HG03571 (cell line): ENCODE measurements at regions not wholly inside any gene's neighbourhood (a gene's known extent, or its start where the extent isn't known, plus 50 kb on each side); places are given as distances from the start of the nearest gene placed in this dataset.
"Not testable (repeated sequence)": the region's sequence is repeated elsewhere in the genome, so short reads cannot be mapped to it uniquely, and the experiment has no call there.

Experiments used
- ATAC-seq: cut with Tn5 transposase; IDR thresholded peaks from one replicate; pipeline ENCODE4 v1.9.1; 2021; ENCODE audit not compliant: unreplicated experiment

DNA sequence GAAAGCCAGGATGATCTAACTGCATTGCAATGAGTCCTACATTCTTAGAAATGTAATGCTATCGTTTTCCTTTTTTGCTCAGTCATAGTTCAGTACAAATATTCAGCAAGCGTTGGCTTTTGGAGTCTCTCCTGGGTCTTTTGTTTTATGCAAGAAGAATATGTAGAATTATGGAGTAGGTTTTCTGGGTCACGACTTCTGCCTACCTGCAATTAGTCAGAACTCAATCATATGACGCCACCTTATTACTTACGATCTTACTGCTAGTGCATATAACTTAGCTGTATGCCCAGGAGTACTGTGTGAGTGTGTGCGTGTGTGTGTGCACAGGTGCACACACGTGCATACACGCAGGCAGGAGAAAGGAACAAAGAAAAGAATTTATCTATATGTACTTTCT lies 640.2 kb downstream of the STK39 start:
- ATAC-seq = no peak

DNA sequence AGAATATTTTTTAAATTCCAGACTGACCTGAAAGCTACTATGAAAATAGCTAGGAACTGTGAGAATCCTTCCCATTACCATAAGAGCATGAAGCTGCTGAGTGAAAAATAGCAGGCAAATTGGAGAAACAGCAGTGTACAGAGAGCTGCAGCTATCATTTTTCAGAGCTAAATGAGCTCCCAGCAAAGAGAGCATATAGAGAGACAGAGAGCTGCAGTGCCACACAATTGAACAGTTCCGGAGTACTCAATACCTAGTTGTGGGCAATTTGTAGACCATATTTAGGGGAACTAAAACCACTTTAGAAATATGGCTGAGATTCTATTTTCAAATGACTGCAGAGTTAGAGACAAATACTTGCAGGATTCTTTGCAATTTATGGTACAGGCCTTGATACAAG lies 645.3 kb downstream of the STK39 start:
- ATAC-seq = no peak

DNA sequence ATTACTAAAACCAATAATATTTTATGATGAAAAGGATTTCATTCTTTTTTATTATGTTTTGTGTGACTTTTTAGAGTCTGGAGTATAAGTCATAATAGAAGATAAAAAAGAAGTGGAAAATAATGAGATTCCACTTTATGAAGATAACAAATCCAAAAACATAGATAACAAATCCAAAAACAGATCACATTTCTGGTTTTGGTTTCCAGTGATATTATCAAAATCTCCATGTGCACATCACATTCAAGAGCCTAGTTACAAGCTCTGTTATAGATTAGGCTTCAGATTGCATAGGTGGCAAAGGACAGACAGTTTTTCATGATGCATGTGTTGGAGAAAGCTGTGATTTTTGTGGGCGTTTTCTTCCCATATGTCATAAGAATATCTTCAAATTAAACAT lies 648.2 kb downstream of the STK39 start:
- ATAC-seq = no peak

DNA sequence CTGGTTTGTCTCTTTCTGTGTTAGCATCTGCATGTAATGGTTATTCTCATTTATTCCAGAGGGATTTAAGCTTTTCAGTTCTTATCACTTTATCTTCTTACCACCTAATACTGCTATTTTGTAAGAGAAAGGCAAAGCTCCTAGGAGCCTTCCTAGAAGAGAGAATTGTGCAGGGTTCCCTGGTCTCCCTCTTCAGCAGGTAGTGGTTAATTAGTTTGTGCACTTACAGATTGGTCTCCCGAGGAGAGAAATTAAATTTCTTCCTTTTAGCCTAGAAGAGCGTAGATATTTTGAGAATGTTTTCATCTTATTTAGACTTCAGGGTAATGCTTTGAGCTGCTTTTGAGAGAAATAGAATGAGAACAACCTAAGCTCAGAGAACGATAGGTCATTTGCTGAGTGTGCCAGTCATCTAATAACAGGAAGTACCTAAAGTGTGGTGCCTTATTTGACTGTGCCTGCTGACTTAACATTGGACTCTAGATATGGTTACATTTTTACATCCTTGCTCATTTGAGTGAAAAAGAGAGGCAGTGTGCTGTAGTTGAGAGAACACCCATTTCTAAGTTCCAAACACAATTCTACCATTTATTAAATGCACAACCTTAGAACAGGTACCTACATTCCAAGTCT lies 651.4 kb downstream of the STK39 start:
- no peak for ATAC-seq

DNA sequence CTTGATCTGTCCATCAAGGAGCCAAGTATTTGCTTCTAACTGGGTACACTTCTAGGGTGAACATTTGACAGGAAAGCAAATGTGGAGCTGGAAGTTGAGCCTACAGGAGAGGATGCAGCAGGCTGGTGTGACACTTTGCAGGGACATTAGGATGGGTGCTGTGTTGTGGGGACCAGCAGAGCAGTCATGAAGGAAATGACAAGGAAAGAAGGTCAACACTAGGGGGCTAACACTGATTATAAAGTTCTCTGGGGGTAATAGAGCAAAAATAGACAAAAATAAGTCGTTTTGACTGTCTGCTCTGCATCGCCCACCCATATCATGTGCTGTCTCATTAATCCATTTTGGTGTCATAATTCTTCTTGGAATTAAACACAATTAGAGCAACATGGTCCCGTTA lies 652.4 kb downstream of the STK39 start:
- no peak for ATAC-seq

DNA sequence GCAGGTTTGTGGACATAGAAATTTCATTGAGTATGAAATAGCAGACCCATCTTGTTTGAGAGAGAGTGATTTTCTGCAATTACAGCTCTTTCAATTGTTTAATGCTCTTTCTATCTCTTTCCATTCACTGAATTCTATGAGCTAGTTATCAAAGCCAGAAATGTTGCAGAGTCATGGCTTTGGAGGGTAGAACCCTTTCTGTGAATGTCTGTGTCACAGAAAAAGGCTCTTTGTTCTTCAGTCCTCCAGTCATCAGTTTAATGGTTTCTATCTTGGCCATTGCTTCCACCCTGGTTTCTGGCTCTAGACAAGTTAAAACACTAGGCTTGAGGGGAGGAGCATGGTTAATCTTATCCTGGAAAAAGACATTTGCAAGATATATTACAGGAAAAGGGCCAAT lies 655.0 kb downstream of the STK39 start:
- no peak for ATAC-seq

DNA sequence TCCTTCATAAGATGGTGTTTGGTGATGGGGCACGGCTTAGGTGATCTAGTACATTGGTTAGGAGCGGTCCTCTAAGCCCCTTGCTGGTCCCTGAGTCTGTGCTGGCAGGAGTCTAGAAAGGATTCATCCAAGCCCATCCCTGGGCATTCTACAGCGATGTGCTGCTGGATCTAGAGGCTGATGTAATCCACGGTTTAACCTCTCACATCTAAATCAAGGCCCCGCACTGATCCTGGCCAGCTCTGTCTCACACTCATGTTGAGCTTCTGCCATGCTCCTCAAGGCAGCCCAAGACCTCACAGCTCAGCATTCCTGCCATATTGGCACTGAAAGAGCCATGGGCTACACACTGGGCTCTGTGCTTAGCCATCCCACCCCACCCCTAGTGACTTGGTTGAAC lies 664.8 kb downstream of the STK39 start:
- ATAC-seq = no peak

DNA sequence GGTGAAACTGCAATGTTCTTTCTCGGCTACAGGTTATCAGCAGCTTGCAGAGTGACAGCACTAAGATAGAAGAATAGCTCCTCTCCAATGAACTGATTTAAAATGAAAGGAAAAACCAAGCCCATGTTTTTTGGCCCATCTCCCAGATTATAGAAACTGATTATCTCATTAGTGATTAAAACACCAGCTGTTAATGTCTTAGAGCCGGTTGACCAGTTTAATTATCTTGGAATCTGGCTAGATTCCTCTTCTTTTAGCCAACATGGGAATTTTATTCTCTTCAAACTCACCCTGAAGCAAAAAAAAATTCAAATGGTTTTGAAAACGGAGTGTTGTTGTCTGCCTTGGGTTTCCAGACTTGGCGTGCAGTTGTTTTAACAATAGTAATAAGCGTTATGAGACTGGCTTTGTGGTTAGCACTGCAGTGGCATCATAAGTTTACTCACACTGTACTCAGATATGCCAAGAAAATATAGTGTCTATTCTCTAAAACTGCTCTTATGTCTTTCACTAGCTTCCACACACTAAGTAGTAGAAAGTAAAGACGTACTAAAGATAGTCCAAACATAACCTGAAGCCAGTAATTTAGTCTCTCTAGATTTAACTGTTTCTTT lies 665.3 kb downstream of the STK39 start:
- ATAC-seq = no peak

DNA sequence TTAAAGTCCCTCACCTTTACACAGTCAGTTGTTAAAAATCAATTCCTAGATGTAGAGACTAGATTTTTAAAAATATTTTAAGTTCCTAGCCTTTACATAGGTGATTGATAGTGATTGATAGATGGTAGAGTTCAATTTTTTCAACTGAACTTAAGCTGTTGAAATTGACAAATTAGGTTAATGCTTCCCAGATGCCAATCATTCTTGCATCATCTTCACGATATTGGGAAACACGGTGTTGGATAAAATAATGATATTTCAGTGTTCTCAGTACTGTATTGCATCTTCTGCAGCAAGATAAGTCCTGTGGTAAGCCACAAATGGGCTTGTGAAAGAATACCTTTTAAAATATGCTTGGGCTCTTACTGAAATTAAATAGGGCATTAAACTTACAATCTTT lies 667.6 kb downstream of the STK39 start:
- ATAC-seq = no peak

- ATAC-seq = no peak
These were observed 672.1 kb downstream of the STK39 start for GRCh38 chr2:167575276-167575675.

GRCh38 chr2:167572883-167573619 lies 674.3 kb downstream of the STK39 start:
- ATAC-seq = no peak

- ATAC-seq = no peak
These were observed 677.0 kb downstream of the STK39 start for GRCh38 chr2:167570370-167570769.

DNA sequence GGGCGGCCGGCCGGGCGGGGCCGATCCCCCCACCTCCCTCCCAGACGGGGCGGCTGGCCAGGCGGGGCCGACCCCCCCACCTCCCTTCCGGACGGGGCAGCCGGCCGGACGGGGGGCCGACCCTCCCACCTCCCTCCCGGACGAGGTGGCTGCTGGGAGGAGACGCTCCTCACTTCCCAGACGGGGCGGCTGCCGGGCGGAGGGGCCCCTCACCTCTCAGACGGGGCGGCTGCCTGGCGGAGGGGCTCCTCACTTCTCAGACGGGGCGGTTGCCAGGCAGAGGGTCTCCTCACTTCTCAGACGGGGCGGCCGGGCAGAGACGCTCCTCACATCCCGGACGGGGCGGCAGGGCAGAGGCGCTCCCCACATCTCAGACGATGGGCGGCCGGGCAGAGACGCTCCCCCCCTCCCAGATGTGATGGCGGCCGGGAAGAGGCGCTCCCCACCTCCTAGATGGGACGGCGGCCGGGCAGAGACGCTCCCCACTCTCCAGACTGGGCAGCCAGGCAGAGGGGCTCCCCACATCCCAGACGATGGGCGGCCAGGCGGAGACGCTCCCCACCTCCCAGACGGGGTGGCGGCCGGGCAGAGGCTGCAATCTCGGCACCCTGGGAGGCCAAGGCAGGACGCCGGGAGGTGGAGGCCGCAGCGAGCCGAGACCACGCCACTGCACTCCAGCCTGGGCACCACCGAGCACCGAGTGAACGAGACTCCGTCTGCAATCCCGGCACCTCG lies 675.8 kb downstream of the XIRP2 start:
- ATAC-seq = not testable (repeated sequence)

DNA sequence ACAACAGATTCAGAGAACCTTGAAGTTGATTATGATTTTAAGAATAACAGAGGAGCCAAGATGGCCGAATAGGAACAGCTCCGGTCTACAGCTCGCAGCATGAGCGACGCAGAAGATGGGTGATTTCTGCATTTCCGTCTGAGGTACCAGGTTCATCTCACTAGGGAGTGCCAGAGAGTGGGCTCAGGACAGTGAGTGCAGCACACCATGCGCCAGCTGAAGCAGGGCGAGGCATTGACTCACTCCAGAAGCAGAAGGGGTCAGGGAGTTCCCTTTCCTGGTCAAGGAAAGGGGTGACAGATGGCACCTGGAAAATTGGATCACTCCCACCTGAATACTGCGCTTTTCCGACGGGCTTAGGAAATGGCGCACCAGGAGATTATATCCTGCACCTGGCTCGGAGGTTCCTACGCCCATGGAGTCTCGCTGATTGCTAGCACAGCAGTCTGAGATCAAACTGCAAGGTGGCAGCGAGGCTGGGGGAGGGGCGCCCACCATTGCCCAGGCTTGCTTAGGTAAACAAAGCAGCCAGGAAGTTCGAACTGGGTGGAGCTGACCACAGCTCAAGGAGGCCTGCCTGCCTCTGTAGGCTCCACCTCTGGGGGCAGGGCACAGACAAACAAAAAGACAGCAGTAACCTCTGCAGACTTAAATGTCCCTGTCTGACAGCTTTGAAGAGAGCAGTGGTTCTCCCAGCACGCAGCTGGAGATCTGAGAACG lies 670.2 kb downstream of the XIRP2 start:
- ATAC-seq = not testable (repeated sequence)

GRCh38 chr2:167555098-167555720 lies 666.9 kb downstream of the XIRP2 start:
- no peak for ATAC-seq

DNA sequence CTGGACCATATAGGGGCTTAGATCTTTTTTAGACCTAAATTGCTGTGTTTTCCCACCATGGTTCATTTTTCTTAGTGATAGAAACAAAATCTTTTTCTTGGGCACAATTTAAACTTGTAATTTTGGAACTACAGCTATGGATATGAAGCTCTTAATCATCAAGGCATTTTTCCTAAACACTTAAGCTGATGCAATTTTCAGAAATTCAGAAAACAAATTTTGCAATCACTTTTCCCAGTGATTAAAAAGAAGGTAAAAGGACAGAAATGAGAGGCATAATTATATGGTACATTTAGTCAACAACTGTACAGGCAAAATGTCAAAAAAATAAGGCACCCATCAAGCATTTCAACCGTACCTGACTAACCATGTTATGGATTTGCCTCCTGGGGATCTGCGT lies 665.4 kb downstream of the XIRP2 start:
- no peak for ATAC-seq

DNA sequence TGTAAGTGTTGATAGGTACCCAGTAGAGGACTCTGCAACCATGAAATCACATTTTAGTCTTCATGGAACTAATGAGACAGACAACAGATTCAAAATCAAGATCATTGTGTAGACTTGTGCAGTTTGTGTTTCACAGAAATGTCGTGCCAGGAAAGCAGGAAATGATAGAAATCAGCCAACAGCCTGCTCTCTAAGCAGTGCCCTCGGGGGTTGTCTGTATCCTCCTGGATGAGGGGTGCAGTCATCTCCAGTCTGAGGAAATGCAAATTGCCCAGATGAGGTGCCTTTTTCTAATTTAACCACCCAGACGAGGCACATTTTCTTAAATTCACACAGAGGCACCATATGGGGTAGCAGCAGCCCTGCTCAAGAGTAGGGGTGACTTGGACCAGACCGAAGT lies 663.1 kb downstream of the XIRP2 start:
- no peak for ATAC-seq

- no peak for ATAC-seq
These were observed 662.2 kb downstream of the XIRP2 start for GRCh38 chr2:167550448-167550847.

- ATAC-seq = no peak
These were observed 660.1 kb downstream of the XIRP2 start for GRCh38 chr2:167548396-167548795.

GRCh38 chr2:167544602-167545001 lies 656.3 kb downstream of the XIRP2 start:
- no peak for ATAC-seq

DNA sequence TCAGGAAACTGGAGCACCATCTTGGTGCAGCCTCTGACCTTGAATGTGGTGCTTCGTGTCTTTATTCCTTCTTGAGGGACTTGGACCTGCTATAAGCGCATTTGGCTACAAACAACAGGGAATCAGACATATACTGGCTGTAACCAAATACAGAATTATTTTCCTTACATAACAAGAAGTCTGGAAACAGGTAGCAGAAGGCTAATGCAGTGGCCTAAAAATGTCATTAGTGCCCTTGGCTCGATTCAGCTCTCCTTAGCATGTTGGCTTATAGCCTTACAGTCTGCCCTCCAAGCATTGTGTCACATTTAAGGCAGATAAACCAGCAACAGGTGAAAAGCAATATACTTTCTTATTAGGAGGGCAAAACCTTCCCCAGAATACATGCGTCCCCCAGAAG lies 655.4 kb downstream of the XIRP2 start:
- no peak for ATAC-seq
